ENCODE measurements at regions not wholly inside any gene's neighbourhood (a gene's known extent, or its start where the extent isn't known, plus 50 kb on each side); places are given as distances from the start of the nearest gene placed in this dataset.

- TF ChIP-seq CTCF (optimal IDR thresholded peaks at IDR 0.05 in 1 of 3, IDR thresholded peaks at IDR 0.05 in 1 of 3, conservative IDR thresholded peaks at IDR 0.05 in 1 of 3; ENCODE audit: extremely low read depth in 1 of 3, insufficient read depth in 2 of 3, low read length in 3 of 3) (no peak), EZH2 (IDR thresholded peaks at IDR 0.05; ENCODE audit: low read length) (no peak)
Observed at GRCh38 chr3:181572432-181572831, 139.3 kb upstream of the SOX2 start.
